ENCODE measurements at regions not wholly inside any gene's neighbourhood (a gene's known extent, or its start where the extent isn't known, plus 50 kb on each side); places are given as distances from the start of the nearest gene placed in this dataset.

DNA sequence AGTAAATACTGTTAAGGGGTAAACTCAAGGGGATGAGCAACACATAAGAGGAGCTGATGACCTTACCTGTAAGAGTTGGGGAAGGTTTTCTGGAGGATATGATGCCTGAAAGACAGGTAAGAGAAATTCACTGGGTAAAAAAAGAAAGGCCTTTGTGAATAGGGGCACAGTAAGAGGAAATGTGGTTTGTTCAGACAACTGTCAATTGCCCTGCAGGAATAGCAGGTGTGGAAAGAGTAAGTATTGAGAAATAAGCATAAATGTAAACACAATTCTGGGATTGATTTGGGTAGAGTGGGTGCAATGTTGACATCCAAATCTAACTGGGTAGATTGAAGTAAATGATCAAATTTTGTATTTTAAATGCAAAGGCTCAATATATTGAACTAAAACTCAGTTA, 670.0 kb downstream of the DHX35 start:
- Histone ChIP-seq H3K9me3 (no peaks in the 10 kb centered on the region), H3K27ac (no peak overlapping the region), H3K27me3 (peaks cover 6% of the 10 kb centered on the region), H3K4me1 (peaks cover 11% of the 10 kb centered on the region), H3K4me3 (no peak overlapping the region), H3K36me3 (no peaks in the 10 kb centered on the region)
- TF ChIP-seq, protein P1, sequence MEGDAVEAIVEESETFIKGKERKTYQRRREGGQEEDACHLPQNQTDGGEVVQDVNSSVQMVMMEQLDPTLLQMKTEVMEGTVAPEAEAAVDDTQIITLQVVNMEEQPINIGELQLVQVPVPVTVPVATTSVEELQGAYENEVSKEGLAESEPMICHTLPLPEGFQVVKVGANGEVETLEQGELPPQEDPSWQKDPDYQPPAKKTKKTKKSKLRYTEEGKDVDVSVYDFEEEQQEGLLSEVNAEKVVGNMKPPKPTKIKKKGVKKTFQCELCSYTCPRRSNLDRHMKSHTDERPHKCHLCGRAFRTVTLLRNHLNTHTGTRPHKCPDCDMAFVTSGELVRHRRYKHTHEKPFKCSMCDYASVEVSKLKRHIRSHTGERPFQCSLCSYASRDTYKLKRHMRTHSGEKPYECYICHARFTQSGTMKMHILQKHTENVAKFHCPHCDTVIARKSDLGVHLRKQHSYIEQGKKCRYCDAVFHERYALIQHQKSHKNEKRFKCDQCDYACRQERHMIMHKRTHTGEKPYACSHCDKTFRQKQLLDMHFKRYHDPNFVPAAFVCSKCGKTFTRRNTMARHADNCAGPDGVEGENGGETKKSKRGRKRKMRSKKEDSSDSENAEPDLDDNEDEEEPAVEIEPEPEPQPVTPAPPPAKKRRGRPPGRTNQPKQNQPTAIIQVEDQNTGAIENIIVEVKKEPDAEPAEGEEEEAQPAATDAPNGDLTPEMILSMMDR (IDR thresholded peaks at IDR 0.05), result no peak
- TF ChIP-seq POLR2AphosphoS5 (IDR thresholded peaks at IDR 0.05), result no peak
- no peak for TF ChIP-seq POLR2A (IDR thresholded peaks at IDR 0.05)
- TF ChIP-seq EP300 (IDR thresholded peaks at IDR 0.05), result no peak
- no peak for DNase-seq (ENCODE audit: low spot score in 2 of 2)

DNA sequence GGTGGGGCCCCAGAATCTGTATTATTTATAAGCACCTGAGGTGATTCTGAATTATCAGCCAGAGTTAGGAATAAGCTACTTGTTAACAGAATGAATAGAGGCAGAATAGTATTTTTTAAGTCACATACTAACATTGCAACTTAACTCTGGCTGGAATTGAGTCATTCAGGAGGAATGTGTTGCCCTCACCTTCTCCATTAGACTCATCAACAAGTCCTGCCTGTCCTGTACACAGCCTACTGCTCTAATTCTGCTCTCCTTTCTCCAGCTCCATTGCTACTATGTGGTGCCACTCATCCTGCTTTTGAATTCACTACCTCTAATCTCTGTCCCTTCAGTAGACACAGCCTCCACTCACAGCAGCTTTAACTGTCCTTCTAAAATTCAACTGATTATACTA, 669.4 kb downstream of the DHX35 start:
- no peak for TF ChIP-seq POLR2A (IDR thresholded peaks at IDR 0.05)
- TF ChIP-seq POLR2AphosphoS5 (IDR thresholded peaks at IDR 0.05), result no peak
- no peak for TF ChIP-seq EP300 (IDR thresholded peaks at IDR 0.05)
- TF ChIP-seq, protein P1 (IDR thresholded peaks at IDR 0.05), result no peak
- no peak overlapping the region for H3K4me3 ChIP-seq
- peaks cover 6% of the 10 kb centered on the region for H3K27me3 ChIP-seq
- H3K4me1 ChIP-seq, result peaks cover 11% of the 10 kb centered on the region
- DNase-seq (ENCODE audit: low spot score in 2 of 2), result no peak
- no peaks in the 10 kb centered on the region for H3K9me3 ChIP-seq
- H3K36me3 ChIP-seq, result no peaks in the 10 kb centered on the region
- no peak overlapping the region for H3K27ac ChIP-seq

DNA sequence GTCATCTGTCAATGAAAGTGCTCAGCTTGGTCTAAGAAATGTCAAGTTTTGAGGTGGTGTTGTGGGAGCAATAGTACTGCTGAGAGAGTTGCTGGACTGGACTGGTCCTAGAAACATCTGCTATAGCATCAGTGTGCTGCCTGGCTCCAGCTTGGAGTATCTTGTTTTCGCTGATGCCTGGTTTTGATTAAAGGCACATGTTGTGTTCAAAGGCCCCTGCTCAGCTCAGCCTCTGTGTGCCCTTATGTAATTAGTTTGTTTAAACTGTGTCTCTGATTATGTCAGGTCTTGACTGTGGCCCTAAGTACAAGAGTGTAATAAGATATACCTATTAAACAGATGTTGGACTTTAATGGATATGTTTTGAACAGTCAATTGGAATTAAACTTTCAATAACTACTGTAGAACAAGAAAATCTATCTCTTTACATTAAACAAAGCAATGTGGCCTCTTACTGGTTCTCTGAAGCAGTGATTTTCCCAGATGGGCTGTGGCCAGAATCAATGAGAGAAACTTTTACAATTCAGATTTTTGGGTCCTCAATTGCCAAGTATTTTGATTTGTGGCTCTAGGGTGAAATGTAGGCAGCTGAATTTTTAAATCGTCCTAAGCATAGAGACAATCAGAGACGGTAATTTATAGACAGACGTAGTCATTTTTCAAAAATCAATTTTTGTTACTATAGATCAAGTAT, 668.2 kb downstream of the DHX35 start:
- TF ChIP-seq EP300 (IDR thresholded peaks at IDR 0.05) (no peak), POLR2A (IDR thresholded peaks at IDR 0.05) (no peak), POLR2AphosphoS5 (IDR thresholded peaks at IDR 0.05) (no peak)
- TF ChIP-seq, protein P1 (IDR thresholded peaks at IDR 0.05), result no peak
- no peaks in the 10 kb centered on the region for H3K36me3 ChIP-seq
- no peak for DNase-seq (ENCODE audit: low spot score in 2 of 2)
- H3K27me3 ChIP-seq, result no peaks in the 10 kb centered on the region
- H3K9me3 ChIP-seq, result no peaks in the 10 kb centered on the region
- H3K4me3 ChIP-seq, result no peak overlapping the region
- 89% methylated on average over 4 of the region's 4 CpGs for WGBS
- H3K4me1 ChIP-seq, result peaks cover 11% of the 10 kb centered on the region
- H3K27ac ChIP-seq, result no peak overlapping the region

DNA sequence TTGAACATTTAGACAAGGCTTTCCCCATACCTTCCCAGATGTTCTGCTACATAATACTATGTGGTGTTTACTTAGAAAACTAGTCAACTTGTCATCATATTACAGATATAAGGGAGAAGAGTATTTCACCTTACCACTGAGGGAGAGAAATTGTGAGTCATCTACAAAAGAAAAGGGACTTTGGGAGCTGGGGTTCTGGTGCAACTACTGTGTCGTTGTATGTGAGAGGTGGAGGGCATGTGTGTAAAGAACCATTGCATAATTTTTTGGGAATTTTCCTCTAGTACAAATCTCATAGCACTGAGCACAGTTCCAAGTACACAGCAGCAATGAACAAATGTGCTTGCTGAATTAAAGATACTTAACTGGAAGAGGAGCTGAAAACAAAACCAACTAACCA, 665.6 kb downstream of the DHX35 start:
- no peaks in the 10 kb centered on the region for H3K36me3 ChIP-seq
- no peak for DNase-seq (ENCODE audit: low spot score in 2 of 2)
- H3K27me3 ChIP-seq, result no peaks in the 10 kb centered on the region
- peaks cover 15% of the 10 kb centered on the region for H3K4me1 ChIP-seq
- H3K4me3 ChIP-seq, result no peak overlapping the region
- 77% methylated on average over 1 of the region's 1 CpG for WGBS
- no peak for TF ChIP-seq POLR2AphosphoS5 (IDR thresholded peaks at IDR 0.05)
- TF ChIP-seq EP300 (IDR thresholded peaks at IDR 0.05), result no peak
- TF ChIP-seq, protein P1 (IDR thresholded peaks at IDR 0.05), result no peak
- TF ChIP-seq POLR2A (IDR thresholded peaks at IDR 0.05), result no peak
- H3K27ac ChIP-seq, result no peak overlapping the region
- no peaks in the 10 kb centered on the region for H3K9me3 ChIP-seq

DNA sequence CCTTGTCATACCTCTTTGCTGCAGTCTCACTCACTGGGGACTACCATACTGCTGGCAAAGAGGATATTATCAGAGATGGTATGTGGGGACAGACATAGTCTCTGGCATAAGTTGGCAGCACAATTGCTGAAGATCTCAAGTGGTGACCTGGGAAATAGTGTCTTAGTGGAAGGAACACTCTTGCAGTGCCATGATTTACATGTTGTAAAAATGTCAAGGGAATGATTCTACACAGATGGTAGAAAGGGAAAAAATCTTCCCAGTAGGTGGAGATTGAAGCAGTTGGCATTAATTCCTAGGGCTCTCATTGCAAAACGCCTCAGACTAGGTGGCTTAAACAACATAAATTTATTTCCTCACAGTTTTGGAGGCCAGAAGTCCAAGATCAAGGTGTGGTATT, 662.2 kb downstream of the DHX35 start:
- Histone ChIP-seq H3K4me3 (no peak overlapping the region), H3K4me1 (peaks cover 13% of the 10 kb centered on the region), H3K36me3 (no peaks in the 10 kb centered on the region), H3K27me3 (no peaks in the 10 kb centered on the region), H3K9me3 (no peaks in the 10 kb centered on the region), H3K27ac (no peak overlapping the region)
- TF ChIP-seq, protein P1 (IDR thresholded peaks at IDR 0.05), result no peak
- TF ChIP-seq POLR2AphosphoS5 (IDR thresholded peaks at IDR 0.05), result no peak
- TF ChIP-seq POLR2A (IDR thresholded peaks at IDR 0.05), result no peak
- TF ChIP-seq EP300 (IDR thresholded peaks at IDR 0.05), result no peak
- no peak for DNase-seq (ENCODE audit: low spot score in 2 of 2)
- WGBS, result 66% methylated on average over 1 of the region's 1 CpG
